ENCODE measurements at regions not wholly inside any gene's neighbourhood (a gene's known extent, or its start where the extent isn't known, plus 50 kb on each side); places are given as distances from the start of the nearest gene placed in this dataset.

DNA sequence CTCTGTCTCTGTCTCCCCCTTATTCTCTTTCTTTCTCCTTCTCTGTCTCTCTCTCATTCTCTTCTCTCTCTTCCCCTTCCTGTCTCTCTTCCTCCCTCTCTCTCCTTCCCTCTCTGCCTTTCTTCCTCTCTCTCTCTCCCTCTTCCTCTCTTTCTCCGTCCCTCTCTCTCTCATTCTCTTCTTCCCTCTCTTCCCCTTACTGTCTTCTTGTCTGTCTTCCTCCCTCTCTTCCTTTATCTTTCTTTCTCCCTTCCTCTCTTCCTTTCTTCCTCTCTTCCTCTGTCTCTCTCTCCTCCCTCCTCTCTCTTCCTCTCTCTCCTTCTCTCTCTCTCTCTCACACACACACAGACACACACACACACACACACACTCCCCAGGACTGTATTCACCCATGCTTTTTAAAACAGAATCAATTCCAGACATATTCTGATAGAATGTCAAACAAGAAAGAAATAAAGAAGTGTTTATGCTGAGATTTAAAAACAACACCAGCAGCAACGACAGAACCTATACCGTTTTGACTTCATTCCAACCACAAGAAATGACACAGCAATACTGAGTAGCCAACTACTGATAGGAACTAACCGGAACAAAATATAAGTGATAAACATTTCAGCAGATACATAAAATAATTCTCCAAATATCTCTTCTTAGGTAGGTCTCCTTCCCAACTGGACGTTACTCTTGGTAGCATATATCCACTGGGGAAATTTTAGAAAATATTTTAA is 296.7 kb downstream of the ASMT start:
- H4K5ac ChIP-seq (ENCODE audit: insufficient read length, low read depth, low read length): no peak overlapping the region
- H3K4me3 ChIP-seq (ENCODE audit: extremely low read depth in 1 of 4, insufficient read depth in 2 of 4, low read depth in 3 of 4, low read length in 4 of 4): no peak overlapping the region
- H2AFZ ChIP-seq (ENCODE audit: low read length): no peak overlapping the region
- H2BK120ac ChIP-seq (replicated peaks; ENCODE audit: low read depth, low read length): no peak overlapping the region
- H3K4me1 ChIP-seq (replicated peaks in 1 of 4; ENCODE audit: control insufficient read depth in 3 of 4, insufficient read depth in 4 of 4, low read length in 3 of 4): peaks cover 0 to 6% (median 4%) of the 10 kb centered on the region in 4 experiments; a peak in 6 of 7 replicates
- H3K79me2 ChIP-seq (ENCODE audit: control insufficient read depth in 1 of 2, insufficient read depth in 2 of 2, low read length in 2 of 2): no peaks in the 10 kb centered on the region
- DNase-seq (ENCODE audit: low read depth in 1 of 2, low spot score in 2 of 2) (no peak), FAIRE-seq (no peak)
- H2BK15ac ChIP-seq (ENCODE audit: low read length): no peak overlapping the region
- no peaks in the 10 kb centered on the region for H3K36me3 ChIP-seq (ENCODE audit: control insufficient read depth in 2 of 4, insufficient read depth in 4 of 4, low read length in 3 of 4)
- no peak overlapping the region for H3K23ac ChIP-seq (ENCODE audit: insufficient read length)
- WGBS, 2 experiments (ENCODE audit: extremely low coverage in 1 of 2, insufficient coverage in 1 of 2, insufficient read length in 1 of 2, insufficient replicate concordance in 2 of 2, low coverage in 1 of 2, low lambda C conversion rate in 2 of 2, missing lambda C conversion rate in 1 of 2): 86% methylated on average over 5 of the region's 5 CpGs; no CpG with 5 or more reads in 1 of the 2 experiments
- H3K27ac ChIP-seq (ENCODE audit: low read depth, low read length): no peak overlapping the region
- no peaks in the 10 kb centered on the region for H3K79me1 ChIP-seq (ENCODE audit: low read depth, low read length)
- H3K14ac ChIP-seq (ENCODE audit: insufficient read length): no peak overlapping the region
- no peak overlapping the region for H4K91ac ChIP-seq (replicated peaks; ENCODE audit: insufficient read length, low read length)
- H2BK5ac ChIP-seq (ENCODE audit: low read depth, low read length): no peak overlapping the region
- H3K9me3 ChIP-seq (ENCODE audit: insufficient read depth in 2 of 2, low read depth in 1 of 2, low read length in 1 of 2): no peaks in the 10 kb centered on the region
- no peaks in the 10 kb centered on the region for H3K27me3 ChIP-seq (replicated peaks in 1 of 4; ENCODE audit: control insufficient read depth in 3 of 4, extremely low read depth in 1 of 4, insufficient read depth in 3 of 4, low read length in 3 of 4)
- H3K9ac ChIP-seq (replicated peaks in 1 of 4; ENCODE audit: extremely low read depth in 1 of 4, low read depth in 3 of 4, low read length in 3 of 4): no peak overlapping the region
- no peak overlapping the region for H3K4ac ChIP-seq (replicated peaks; ENCODE audit: insufficient read length, low read depth, low read length)
- POLR2A ChIA-PET (ENCODE audit: partially characterized antibody): no interaction called here
- H2BK12ac ChIP-seq (ENCODE audit: low read depth, low read length): 0 out of 2 replicates have a peak overlapping the region, but pooled peaks have one; percentile 39
- H2BK20ac ChIP-seq (ENCODE audit: low read length): no peak overlapping the region
- no peak overlapping the region for H3K56ac ChIP-seq (replicated peaks; ENCODE audit: insufficient read length, low read depth, low read length)
- H3K18ac ChIP-seq (ENCODE audit: extremely low read depth, low read length): no peak overlapping the region
- no peaks in the 10 kb centered on the region for H4K20me1 ChIP-seq (replicated peaks in 1 of 2; ENCODE audit: control insufficient read depth in 1 of 2, insufficient read depth in 2 of 2, low read length in 2 of 2)
- no peak overlapping the region for H4K8ac ChIP-seq (ENCODE audit: extremely low read depth, insufficient read depth, low read length)
- no peak overlapping the region for H2AK5ac ChIP-seq (ENCODE audit: low read depth, low read length)
- CTCF ChIA-PET (ENCODE audit: partially characterized antibody): no interaction called here
- H3K23me2 ChIP-seq (ENCODE audit: low read depth, low read length): peaks cover 2% of the 10 kb centered on the region; the same call in 1 of the 2 replicates
- H3K4me2 ChIP-seq (ENCODE audit: insufficient read depth in 1 of 2, low read depth in 2 of 2, low read length in 2 of 2): no peak overlapping the region
- TF ChIP-seq KDM4A (IDR thresholded peaks at IDR 0.05; ENCODE audit: low read depth, low read length, severe bottlenecking) (no peak), POU5F1 (IDR thresholded peaks at IDR 0.05; ENCODE audit: low read depth, low read length) (no peak), RNF2 (IDR thresholded peaks at IDR 0.05; ENCODE audit: borderline replicate concordance, low read depth, low read length, missing control alignments, poor library complexity, severe bottlenecking) (no peak), SIX5 (IDR thresholded peaks at IDR 0.05; ENCODE audit: low read depth, low read length) (no peak), RFX5 (IDR thresholded peaks at IDR 0.05; ENCODE audit: borderline replicate concordance, low read depth, low read length) (no peak), SP4 (IDR thresholded peaks at IDR 0.05; ENCODE audit: low read length) (no peak)
- TF ChIP-seq, protein P1, sequence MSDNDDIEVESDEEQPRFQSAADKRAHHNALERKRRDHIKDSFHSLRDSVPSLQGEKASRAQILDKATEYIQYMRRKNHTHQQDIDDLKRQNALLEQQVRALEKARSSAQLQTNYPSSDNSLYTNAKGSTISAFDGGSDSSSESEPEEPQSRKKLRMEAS (IDR thresholded peaks at IDR 0.05): no peak

Data from H1 (cell line).